GM21447 (cell line): ENCODE measurements at regions not wholly inside any gene's neighbourhood (a gene's known extent, or its start where the extent isn't known, plus 50 kb on each side); places are given as distances from the start of the nearest gene placed in this dataset.
"Not testable (repeated sequence)": the region's sequence is repeated elsewhere in the genome, so short reads cannot be mapped to it uniquely, and the experiment has no call there.

Experiments
- ATAC-seq: cut with Tn5 transposase; IDR thresholded peaks from one replicate; pipeline ENCODE4 v1.9.1; 2021; ENCODE audit not compliant: unreplicated experiment

GRCh38 chr9:34796924-34797323, 87.0 kb upstream of the CCL21 start:
- no peak for ATAC-seq

- ATAC-seq = no peak
These were observed 83.5 kb upstream of the CCL21 start for GRCh38 chr9:34793428-34793827.

- ATAC-seq = no peak
These were observed 74.1 kb upstream of the CCL21 start for GRCh38 chr9:34783951-34784487.

DNA sequence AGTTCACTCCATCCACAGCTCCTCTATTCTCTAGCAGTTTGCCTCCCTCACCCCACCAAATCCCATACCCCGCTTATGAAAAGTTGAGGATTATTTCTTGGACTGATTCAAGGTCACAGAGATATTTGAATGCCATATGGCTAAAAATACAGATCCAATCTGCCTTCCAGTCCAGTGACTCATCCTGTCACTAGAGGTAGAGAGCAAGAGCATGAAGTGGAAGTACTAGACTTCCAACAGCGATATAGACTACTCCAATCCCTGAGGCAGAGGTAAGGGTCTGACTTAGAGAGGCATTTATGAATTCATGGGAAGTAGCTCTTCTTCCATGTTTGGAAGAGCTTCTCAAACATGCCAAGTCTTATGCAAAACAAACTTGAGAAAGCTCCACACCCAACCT, 72.4 kb upstream of the CCL21 start:
- ATAC-seq = no peak

DNA sequence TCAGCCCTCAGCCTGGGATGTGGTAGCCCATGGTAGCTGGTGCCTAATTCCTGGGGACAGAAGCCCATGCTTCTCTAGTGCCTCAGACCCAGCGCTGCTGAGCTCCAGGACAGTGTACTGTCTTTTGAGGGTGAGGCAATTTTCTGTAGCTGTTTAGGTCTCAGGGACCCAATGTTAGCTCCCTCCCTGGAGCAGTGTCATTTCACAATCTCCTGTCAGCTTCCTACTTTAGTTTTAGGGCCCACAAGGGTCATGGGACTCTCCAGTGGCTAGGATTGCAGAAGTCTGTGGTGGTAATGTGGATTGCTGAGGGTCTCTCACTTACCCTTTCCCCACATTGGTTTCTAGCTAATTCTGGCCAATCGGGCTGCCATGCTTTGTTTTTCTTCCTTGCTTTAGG, 67.7 kb upstream of the CCL21 start:
- no peak for ATAC-seq

GRCh38 chr9:34773955-34774354, 64.0 kb upstream of the CCL21 start:
- ATAC-seq = no peak

GRCh38 chr9:34773306-34773910, 63.5 kb upstream of the CCL21 start:
- ATAC-seq = no peak

DNA sequence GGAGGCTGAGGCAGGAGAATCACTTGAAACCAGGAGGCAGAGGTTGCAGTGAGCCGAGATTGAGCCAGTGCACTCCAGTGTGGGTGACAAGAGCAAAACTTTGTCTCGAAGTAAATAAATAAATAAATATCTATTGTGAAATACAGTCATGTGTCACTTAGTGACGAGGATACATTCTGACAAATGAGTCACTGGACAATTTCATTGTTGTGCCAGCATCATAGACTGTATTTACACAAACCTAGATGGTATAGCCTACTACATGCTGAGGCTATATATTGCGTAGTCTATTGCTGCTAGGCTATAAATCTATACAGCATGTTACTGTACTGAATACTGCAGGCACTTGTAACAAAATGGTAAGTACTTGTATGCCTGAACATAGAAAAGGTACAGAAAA, 61.1 kb upstream of the CCL21 start:
- ATAC-seq = no peak

DNA sequence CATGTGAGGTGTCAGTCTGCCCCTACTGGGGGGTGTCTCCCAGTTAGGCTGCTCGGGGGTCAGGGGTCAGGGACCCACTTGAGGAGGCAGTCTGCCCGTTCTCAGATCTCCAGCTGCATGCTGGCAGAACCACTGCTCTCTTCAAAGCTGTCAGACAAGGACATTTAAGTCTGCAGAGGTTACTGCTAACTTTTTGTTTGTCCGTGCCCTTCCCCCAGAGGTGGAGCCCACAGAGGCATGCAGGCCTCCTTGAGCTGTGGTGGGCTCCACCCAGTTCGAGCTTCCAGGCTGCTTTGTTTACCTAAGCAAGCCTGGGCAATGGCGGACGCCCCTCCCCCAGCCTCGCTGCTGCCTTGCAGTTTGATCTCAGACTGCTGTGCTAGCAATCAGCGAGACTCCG, 57.2 kb upstream of the CCL21 start:
- ATAC-seq = not testable (repeated sequence)

DNA sequence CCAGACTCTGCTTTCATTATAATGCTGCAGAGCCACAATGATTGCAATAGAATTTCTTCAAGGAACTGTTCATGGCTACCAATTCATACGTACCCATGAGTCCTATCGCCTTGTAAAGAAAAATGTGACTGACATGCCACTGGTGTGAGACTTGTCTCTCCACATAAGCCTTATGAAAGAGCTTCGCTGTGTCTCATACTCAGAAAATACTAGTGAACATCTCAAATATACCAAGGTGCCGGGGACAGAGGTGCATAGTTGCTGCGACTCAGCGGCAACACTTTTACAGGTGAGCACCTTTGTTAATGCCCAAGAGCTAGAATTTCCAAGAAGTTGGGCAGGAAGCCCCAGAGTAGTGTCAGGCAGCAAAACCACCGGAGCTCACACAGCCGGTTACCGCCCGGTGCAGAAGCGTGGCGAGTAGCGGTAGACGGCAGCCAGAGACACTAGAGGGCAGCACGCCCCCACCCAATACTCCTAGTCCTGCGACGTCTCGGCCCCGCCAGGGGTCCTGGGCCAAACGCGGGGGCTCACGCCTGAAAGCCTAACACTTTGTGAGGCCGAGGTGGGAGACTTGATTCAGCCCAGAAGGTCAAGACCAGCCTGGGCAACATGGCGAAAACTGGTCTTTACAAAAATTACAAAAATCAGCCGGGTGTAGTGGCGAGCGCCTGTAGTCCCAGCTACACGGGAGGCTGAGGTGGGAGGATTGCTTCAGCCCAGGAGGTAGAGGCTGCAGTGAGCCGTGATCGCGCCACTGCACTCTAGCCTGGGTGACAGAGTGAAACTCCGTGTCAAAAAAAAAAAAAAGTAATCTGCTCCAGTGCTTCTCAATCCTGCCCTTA, 50.5 kb upstream of the CCL21 start:
- ATAC-seq = not testable (repeated sequence)
